ENCODE measurements at regions not wholly inside any gene's neighbourhood (a gene's known extent, or its start where the extent isn't known, plus 50 kb on each side); places are given as distances from the start of the nearest gene placed in this dataset.

- DNase-seq (no peak), ATAC-seq (replicated peaks) (no peak)
- Mint-ChIP-seq H3K36me3 (ENCODE audit: insufficient read depth) (no peaks in the 10 kb centered on the region), H3K27ac (no peak overlapping the region), H3K4me3 (no peak overlapping the region), H3K9me3 (no peaks in the 10 kb centered on the region), H3K4me1 (ENCODE audit: low read depth in 2 of 2) (peaks cover 9 to 14% of the 10 kb centered on the region in 2 donors), H3K27me3 (peaks cover 0 to 17% of the 10 kb centered on the region in 2 donors)
These were observed 99.9 kb upstream of the BAIAP2L1 start for GRCh38 chr7:98500764-98501163.

- peaks cover 0 to 6% of the 10 kb centered on the region in 2 donors for H3K27me3 Mint-ChIP-seq
- H3K36me3 Mint-ChIP-seq (ENCODE audit: insufficient read depth): no peaks in the 10 kb centered on the region
- no peaks in the 10 kb centered on the region for H3K9me3 Mint-ChIP-seq
- H3K4me3 Mint-ChIP-seq: no peak overlapping the region
- H3K4me1 Mint-ChIP-seq (ENCODE audit: low read depth in 2 of 2): peaks cover 0 to 3% of the 10 kb centered on the region in 2 donors
- ATAC-seq (replicated peaks): no peak
- DNase-seq: no peak
- H3K27ac Mint-ChIP-seq: no peak overlapping the region
These were observed 95.7 kb upstream of the BAIAP2L1 start for GRCh38 chr7:98496618-98497017.

DNA sequence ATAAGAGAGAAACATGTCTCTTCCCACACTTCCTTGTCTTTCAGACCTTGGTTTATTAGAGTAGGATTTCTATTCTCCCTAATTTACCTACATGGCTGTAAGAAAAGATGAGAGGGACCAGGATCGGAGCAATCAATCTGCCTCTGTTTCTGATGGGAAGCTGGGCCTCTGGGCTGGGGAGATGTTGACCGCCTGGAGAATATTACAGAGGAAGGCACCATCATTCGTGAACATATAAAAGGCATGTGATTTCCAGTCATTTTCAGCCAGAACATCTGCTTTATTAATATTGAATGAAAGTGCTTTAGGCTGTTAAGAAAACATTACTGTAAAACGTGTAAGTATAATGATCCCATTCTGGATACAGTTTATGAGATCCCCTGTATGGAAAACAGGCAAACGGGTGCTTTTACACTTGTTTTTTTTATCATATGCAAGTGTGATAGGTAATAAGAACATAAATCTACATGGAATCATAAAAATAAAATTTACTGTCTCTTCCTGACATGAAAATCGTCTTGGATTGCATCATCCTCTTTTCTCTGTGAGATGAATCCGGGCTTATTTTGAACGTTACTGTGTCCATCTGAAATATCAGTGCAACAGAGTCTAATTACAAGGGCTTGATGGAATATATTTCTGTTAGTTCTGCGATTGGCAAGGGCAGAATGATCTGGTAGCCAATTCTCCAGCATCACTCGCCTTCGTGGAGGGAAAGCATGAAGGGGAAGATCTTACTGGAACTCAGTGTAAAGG lies 94.5 kb upstream of the BAIAP2L1 start:
- H3K9me3 Mint-ChIP-seq: no peaks in the 10 kb centered on the region
- peaks cover 0 to 6% of the 10 kb centered on the region in 2 donors for H3K27me3 Mint-ChIP-seq
- H3K4me3 Mint-ChIP-seq: no peak overlapping the region
- H3K36me3 Mint-ChIP-seq (ENCODE audit: insufficient read depth): peaks cover 2% of the 10 kb centered on the region
- no peaks in the 10 kb centered on the region for H3K4me1 Mint-ChIP-seq (ENCODE audit: low read depth in 2 of 2)
- no peak overlapping the region for H3K27ac Mint-ChIP-seq
- no peak for DNase-seq
- no peak for ATAC-seq (replicated peaks)

- peaks cover 4 to 6% of the 10 kb centered on the region in 2 donors for H3K27me3 Mint-ChIP-seq
- H3K36me3 Mint-ChIP-seq (ENCODE audit: insufficient read depth): peaks cover 2% of the 10 kb centered on the region
- H3K27ac Mint-ChIP-seq: no peak overlapping the region
- H3K9me3 Mint-ChIP-seq: no peaks in the 10 kb centered on the region
- no peaks in the 10 kb centered on the region for H3K4me1 Mint-ChIP-seq (ENCODE audit: low read depth in 2 of 2)
- ATAC-seq (replicated peaks) (no peak), DNase-seq (no peak)
- no peak overlapping the region for H3K4me3 Mint-ChIP-seq
These were observed 92.3 kb upstream of the BAIAP2L1 start for GRCh38 chr7:98493030-98493778.

GRCh38 chr7:98488167-98488566 lies 87.3 kb upstream of the BAIAP2L1 start:
- Mint-ChIP-seq H3K4me3 (no peak overlapping the region), H3K4me1 (ENCODE audit: low read depth in 2 of 2) (no peaks in the 10 kb centered on the region), H3K9me3 (peaks cover 0 to 9% of the 10 kb centered on the region in 2 donors), H3K36me3 (ENCODE audit: insufficient read depth) (peaks cover 2% of the 10 kb centered on the region), H3K27ac (no peak overlapping the region), H3K27me3 (peaks cover 6 to 22% of the 10 kb centered on the region in 2 donors)
- DNase-seq (no peak), ATAC-seq (replicated peaks) (no peak)

- DNase-seq (no peak), ATAC-seq (replicated peaks) (no peak)
- Mint-ChIP-seq H3K9me3 (peaks cover 0 to 9% of the 10 kb centered on the region in 2 donors), H3K36me3 (ENCODE audit: insufficient read depth) (no peaks in the 10 kb centered on the region), H3K4me3 (no peak overlapping the region), H3K27me3 (peaks cover 2 to 22% of the 10 kb centered on the region in 2 donors), H3K27ac (no peak overlapping the region), H3K4me1 (ENCODE audit: low read depth in 2 of 2) (no peaks in the 10 kb centered on the region)
These were observed 83.2 kb upstream of the BAIAP2L1 start for GRCh38 chr7:98483964-98484545.

- no peak overlapping the region for H3K4me3 Mint-ChIP-seq
- peaks cover 0 to 22% of the 10 kb centered on the region in 2 donors for H3K27me3 Mint-ChIP-seq
- no peaks in the 10 kb centered on the region for H3K36me3 Mint-ChIP-seq (ENCODE audit: insufficient read depth)
- H3K27ac Mint-ChIP-seq: no peak overlapping the region
- no peak for DNase-seq
- no peaks in the 10 kb centered on the region for H3K4me1 Mint-ChIP-seq (ENCODE audit: low read depth in 2 of 2)
- ATAC-seq (replicated peaks): no peak
- H3K9me3 Mint-ChIP-seq: peaks cover 0 to 9% of the 10 kb centered on the region in 2 donors
These were observed 82.5 kb upstream of the BAIAP2L1 start for GRCh38 chr7:98483276-98483963.

GRCh38 chr7:98479318-98479717 lies 78.4 kb upstream of the BAIAP2L1 start:
- Mint-ChIP-seq H3K36me3 (ENCODE audit: insufficient read depth) (no peaks in the 10 kb centered on the region), H3K27ac (no peak overlapping the region), H3K4me3 (no peak overlapping the region), H3K9me3 (no peaks in the 10 kb centered on the region), H3K4me1 (ENCODE audit: low read depth in 2 of 2) (peaks cover 0 to 4% of the 10 kb centered on the region in 2 donors), H3K27me3 (peaks cover 8% of the 10 kb centered on the region in 2 donors)
- ATAC-seq (replicated peaks) (no peak), DNase-seq (no peak)

- DNase-seq (no peak), ATAC-seq (replicated peaks) (no peak)
- H3K27me3 Mint-ChIP-seq: peaks cover 20 to 28% of the 10 kb centered on the region in 2 donors
- no peak overlapping the region for H3K27ac Mint-ChIP-seq
- H3K4me1 Mint-ChIP-seq (ENCODE audit: low read depth in 2 of 2): peaks cover 7 to 10% of the 10 kb centered on the region in 2 donors
- H3K9me3 Mint-ChIP-seq: no peaks in the 10 kb centered on the region
- no peak overlapping the region for H3K4me3 Mint-ChIP-seq
- no peaks in the 10 kb centered on the region for H3K36me3 Mint-ChIP-seq (ENCODE audit: insufficient read depth)
These were observed 74.5 kb upstream of the BAIAP2L1 start for GRCh38 chr7:98475352-98475751.

- ATAC-seq (replicated peaks) (no peak), DNase-seq (no peak)
- H3K27ac Mint-ChIP-seq: no peak overlapping the region
- peaks cover 20 to 36% of the 10 kb centered on the region in 2 donors for H3K27me3 Mint-ChIP-seq
- no peaks in the 10 kb centered on the region for H3K36me3 Mint-ChIP-seq (ENCODE audit: insufficient read depth)
- no peaks in the 10 kb centered on the region for H3K9me3 Mint-ChIP-seq
- H3K4me3 Mint-ChIP-seq: no peak overlapping the region
- peaks cover 7 to 10% of the 10 kb centered on the region in 2 donors for H3K4me1 Mint-ChIP-seq (ENCODE audit: low read depth in 2 of 2)
These were observed 73.7 kb upstream of the BAIAP2L1 start for GRCh38 chr7:98474558-98474957.

GRCh38 chr7:98472521-98472954 lies 71.6 kb upstream of the BAIAP2L1 start:
- no peak overlapping the region for H3K27ac Mint-ChIP-seq
- no peaks in the 10 kb centered on the region for H3K9me3 Mint-ChIP-seq
- no peak for DNase-seq
- H3K36me3 Mint-ChIP-seq (ENCODE audit: insufficient read depth): no peaks in the 10 kb centered on the region
- H3K4me1 Mint-ChIP-seq (ENCODE audit: low read depth in 2 of 2): peaks cover 7 to 10% of the 10 kb centered on the region in 2 donors
- ATAC-seq (replicated peaks): no peak
- peaks cover 20 to 49% of the 10 kb centered on the region in 2 donors for H3K27me3 Mint-ChIP-seq
- H3K4me3 Mint-ChIP-seq: no peak overlapping the region

- peaks cover 6 to 7% of the 10 kb centered on the region in 2 donors for H3K4me1 Mint-ChIP-seq (ENCODE audit: low read depth in 2 of 2)
- H3K9me3 Mint-ChIP-seq: no peaks in the 10 kb centered on the region
- DNase-seq (peak in 1 of 3 experiments; percentile 4), ATAC-seq (replicated peaks) (no peak)
- no peaks in the 10 kb centered on the region for H3K36me3 Mint-ChIP-seq (ENCODE audit: insufficient read depth)
- H3K27me3 Mint-ChIP-seq: peaks cover 12 to 49% of the 10 kb centered on the region in 2 donors
- peak overlapping the region in 1 of 2 donors; percentile 32 for H3K27ac Mint-ChIP-seq
- peak overlapping the region; percentile 50 to 66 for H3K4me3 Mint-ChIP-seq
These were observed 69.8 kb upstream of the BAIAP2L1 start for GRCh38 chr7:98470485-98471240.

All from effector memory CD8-positive, alpha-beta T cell (primary cell).